GM12875 (cell line): ENCODE measurements at regions not wholly inside any gene's neighbourhood (a gene's known extent, or its start where the extent isn't known, plus 50 kb on each side); places are given as distances from the start of the nearest gene placed in this dataset.

ENCODE experiments used
- H3K4me3 ChIP-seq: one replicate; pipeline ENCODE4 v1.5.1; 2011; ENCODE audit warnings: low read depth, low read length, control low read depth
- TF ChIP-seq, protein P1 (sequence below): IDR thresholded peaks from 2 replicates; pipeline ENCODE4 v1.5.1; 2011; ENCODE audit warnings: low read depth, mild to moderate bottlenecking, control low read depth, inconsistent platforms, low read length, moderate library complexity, borderline replicate concordance; ENCODE audit not compliant: insufficient read depth

GRCh38 chr3:68631850-68632545 is 300.3 kb downstream of the TAFA4 start:
- TF ChIP-seq, protein P1, sequence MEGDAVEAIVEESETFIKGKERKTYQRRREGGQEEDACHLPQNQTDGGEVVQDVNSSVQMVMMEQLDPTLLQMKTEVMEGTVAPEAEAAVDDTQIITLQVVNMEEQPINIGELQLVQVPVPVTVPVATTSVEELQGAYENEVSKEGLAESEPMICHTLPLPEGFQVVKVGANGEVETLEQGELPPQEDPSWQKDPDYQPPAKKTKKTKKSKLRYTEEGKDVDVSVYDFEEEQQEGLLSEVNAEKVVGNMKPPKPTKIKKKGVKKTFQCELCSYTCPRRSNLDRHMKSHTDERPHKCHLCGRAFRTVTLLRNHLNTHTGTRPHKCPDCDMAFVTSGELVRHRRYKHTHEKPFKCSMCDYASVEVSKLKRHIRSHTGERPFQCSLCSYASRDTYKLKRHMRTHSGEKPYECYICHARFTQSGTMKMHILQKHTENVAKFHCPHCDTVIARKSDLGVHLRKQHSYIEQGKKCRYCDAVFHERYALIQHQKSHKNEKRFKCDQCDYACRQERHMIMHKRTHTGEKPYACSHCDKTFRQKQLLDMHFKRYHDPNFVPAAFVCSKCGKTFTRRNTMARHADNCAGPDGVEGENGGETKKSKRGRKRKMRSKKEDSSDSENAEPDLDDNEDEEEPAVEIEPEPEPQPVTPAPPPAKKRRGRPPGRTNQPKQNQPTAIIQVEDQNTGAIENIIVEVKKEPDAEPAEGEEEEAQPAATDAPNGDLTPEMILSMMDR, result no peak
- no peak overlapping the region for H3K4me3 ChIP-seq

- TF ChIP-seq, protein P1, result no peak
These were observed 312.1 kb downstream of the TAFA4 start for GRCh38 chr3:68620211-68620610.

GRCh38 chr3:68614087-68614486 is 318.3 kb downstream of the TAFA4 start:
- H3K4me3 ChIP-seq, result no peak overlapping the region
- TF ChIP-seq, protein P1, result no peak

More at GRCh38 chr3:68620211-68620610, 312.1 kb downstream of the TAFA4 start:
- no peak overlapping the region for H3K4me3 ChIP-seq

DNA sequence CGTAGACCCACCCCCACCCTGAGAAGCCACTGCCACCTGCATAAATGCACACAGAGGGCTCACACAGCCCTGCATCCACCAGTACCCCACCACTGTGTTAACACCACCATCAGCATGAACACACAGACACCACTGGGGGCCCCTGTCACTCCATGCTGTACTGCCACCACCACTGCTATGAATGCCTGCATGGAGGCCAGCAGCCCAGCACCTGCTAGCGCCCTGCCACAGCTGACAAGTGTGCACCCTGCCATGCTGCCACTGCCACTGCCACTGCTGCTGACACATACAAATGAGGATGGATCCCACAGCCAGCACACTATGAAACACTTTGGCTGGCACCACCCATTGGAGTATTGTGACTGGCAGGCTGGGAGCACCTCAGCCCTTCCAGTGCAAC is 361.0 kb downstream of the TAFA4 start:
- TF ChIP-seq, protein P1, result no peak
- H3K4me3 ChIP-seq, result no peak overlapping the region

DNA sequence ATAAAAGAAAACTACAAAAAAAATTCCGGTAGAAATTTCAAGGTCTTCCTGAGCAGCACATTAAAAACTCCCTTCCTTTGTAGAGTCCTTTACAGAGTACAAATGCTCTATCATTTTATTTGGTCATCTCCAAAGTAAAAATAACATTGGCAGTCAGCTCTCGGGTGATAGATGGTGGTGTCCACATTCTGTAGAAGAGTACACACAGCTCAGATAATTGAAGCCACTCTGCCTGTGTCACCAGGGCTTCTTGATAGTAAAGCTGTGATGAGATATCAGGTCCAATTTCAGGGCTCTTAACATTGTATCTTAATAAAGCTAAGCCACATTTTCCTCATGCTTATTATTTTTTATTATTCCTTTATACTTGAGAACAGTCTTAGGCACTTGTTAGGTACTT is 371.6 kb downstream of the TAFA4 start:
- no peak overlapping the region for H3K4me3 ChIP-seq
- TF ChIP-seq, protein P1, result no peak

DNA sequence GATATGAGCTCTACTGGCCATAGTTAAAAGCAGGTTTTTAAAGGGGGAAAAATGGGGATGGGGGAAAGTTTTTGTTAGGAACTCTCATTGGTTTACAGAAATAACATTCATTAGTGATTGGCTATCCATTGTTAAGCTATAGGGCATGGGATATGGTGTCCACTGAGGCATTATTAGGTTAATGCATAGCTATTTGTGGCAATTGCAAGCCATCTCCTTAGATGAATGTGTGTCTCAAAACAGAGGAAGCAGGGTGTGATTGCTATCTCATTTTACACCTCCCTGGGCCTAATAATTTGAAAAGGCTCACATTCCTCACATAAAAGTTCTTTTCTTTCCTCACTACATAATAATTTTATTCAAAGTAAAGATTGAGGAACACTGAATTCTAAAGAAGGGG is 396.6 kb downstream of the TAFA4 start:
- TF ChIP-seq, protein P1, result no peak
- no peak overlapping the region for H3K4me3 ChIP-seq

DNA sequence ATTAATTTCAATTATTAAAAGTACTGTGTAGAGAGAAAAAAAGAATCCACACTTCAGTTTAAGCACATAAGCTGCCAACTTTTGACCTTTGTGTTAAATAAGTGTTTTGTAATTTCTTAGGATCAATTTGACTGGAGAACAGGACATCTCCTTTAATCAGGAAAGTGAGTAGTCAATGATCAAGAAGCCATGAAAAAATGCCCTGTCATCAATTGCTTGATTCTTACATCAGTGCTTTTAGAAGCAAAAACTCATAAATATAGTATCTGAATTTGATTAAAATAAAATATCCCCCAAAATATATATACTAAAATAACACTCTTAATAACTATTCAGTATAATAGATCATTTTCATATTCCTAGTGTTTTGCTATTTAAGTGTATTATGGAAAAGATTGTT is 409.0 kb downstream of the TAFA4 start:
- H3K4me3 ChIP-seq, result no peak overlapping the region
- TF ChIP-seq, protein P1, result no peak
